Activated CD4-positive, alpha-beta memory T cell treated with anti-CD3 and anti-CD28 coated beads for 36 hours (primary cell): ENCODE measurements at regions not wholly inside any gene's neighbourhood (a gene's known extent, or its start where the extent isn't known, plus 50 kb on each side); places are given as distances from the start of the nearest gene placed in this dataset.

Experiments
- CTCF ChIA-PET: fragments of 350-600 bp; sonication (Branson Sonifier 250); formaldehyde crosslinking; loops from one replicate; lab custom pipeline; 2021; ENCODE audit warnings: antibody characterized with exemption, inconsistent platforms; lab: Charles Lee
- POLR2A ChIA-PET: fragments of 350-600 bp; sonication (Branson Sonifier 250); formaldehyde crosslinking; loops from one replicate; lab custom pipeline; 2021; ENCODE audit warnings: antibody characterized with exemption; lab: Charles Lee
- DNase-seq: peaks from one replicate; pipeline ENCODE4 v3.0.0-alpha.2; 2020
- H3K27ac Mint-ChIP-seq: one replicate; pipeline ENCODE4 v1.8.0; 2021; ENCODE audit warnings: mixed read lengths
- H3K27me3 Mint-ChIP-seq: one replicate; pipeline ENCODE4 v1.8.0; 2021; ENCODE audit warnings: mixed read lengths
- H3K36me3 Mint-ChIP-seq: one replicate; pipeline ENCODE4 v1.8.0; 2021; ENCODE audit warnings: mixed read lengths
- H3K4me1 Mint-ChIP-seq: one replicate; pipeline ENCODE4 v1.8.0; 2021; ENCODE audit warnings: low read depth, mixed read lengths
- H3K4me3 Mint-ChIP-seq: one replicate; pipeline ENCODE4 v1.8.0; 2021; ENCODE audit warnings: mild to moderate bottlenecking, mixed read lengths
- H3K9me3 Mint-ChIP-seq: one replicate; pipeline ENCODE4 v1.8.0; 2021; ENCODE audit warnings: mixed read lengths
- intact Hi-C: fragments of 100-400 bp; cut with micrococcal nuclease; formaldehyde crosslinking; loops from one replicate; pipeline ENCODE4 v1.15.1; 2023

GRCh38 chr4:129901205-129901604 lies 805.3 kb downstream of the C4orf33 start:
- intact Hi-C loops: no loop called here
- Mint-ChIP-seq H3K4me1 (no peaks in the 10 kb centered on the region), H3K27ac (no peak overlapping the region), H3K36me3 (no peaks in the 10 kb centered on the region), H3K27me3 (no peaks in the 10 kb centered on the region), H3K9me3 (peaks cover 11% of the 10 kb centered on the region), H3K4me3 (no peak overlapping the region)
- DNase-seq: no peak
- ChIA-PET POLR2A (no interaction called here), CTCF (no interaction called here)

- Mint-ChIP-seq H3K27ac (no peak overlapping the region), H3K4me3 (no peak overlapping the region), H3K4me1 (no peaks in the 10 kb centered on the region), H3K27me3 (no peaks in the 10 kb centered on the region), H3K9me3 (peaks cover 11% of the 10 kb centered on the region), H3K36me3 (no peaks in the 10 kb centered on the region)
- intact Hi-C loops: no loop called here
- CTCF ChIA-PET: no interaction called here
- no peak for DNase-seq
- POLR2A ChIA-PET: no interaction called here
Observed at GRCh38 chr4:129903861-129904260, 807.9 kb downstream of the C4orf33 start.

- CTCF ChIA-PET: no interaction called here
- H3K27ac Mint-ChIP-seq: no peak overlapping the region
Observed at GRCh38 chr4:129905256-129905655, 809.3 kb downstream of the C4orf33 start.

GRCh38 chr4:129908117-129908516 lies 812.2 kb downstream of the C4orf33 start:
- Mint-ChIP-seq H3K27ac (no peak overlapping the region), H3K36me3 (no peaks in the 10 kb centered on the region), H3K4me3 (no peak overlapping the region), H3K9me3 (peaks cover 9% of the 10 kb centered on the region), H3K27me3 (no peaks in the 10 kb centered on the region), H3K4me1 (no peaks in the 10 kb centered on the region)
- ChIA-PET POLR2A (no interaction called here), CTCF (no interaction called here)
- DNase-seq: no peak
- intact Hi-C loops: no loop called here

More at GRCh38 chr4:129905256-129905655, 809.3 kb downstream of the C4orf33 start:
- Mint-ChIP-seq H3K4me3 (no peak overlapping the region), H3K4me1 (no peaks in the 10 kb centered on the region), H3K9me3 (peaks cover 13% of the 10 kb centered on the region), H3K36me3 (no peaks in the 10 kb centered on the region), H3K27me3 (no peaks in the 10 kb centered on the region)
- no peak for DNase-seq
- POLR2A ChIA-PET: no interaction called here
- intact Hi-C loops: no loop called here

- H3K27ac Mint-ChIP-seq: no peak overlapping the region
- no peak for DNase-seq
- CTCF ChIA-PET: no interaction called here
- no peaks in the 10 kb centered on the region for H3K27me3 Mint-ChIP-seq
- no peaks in the 10 kb centered on the region for H3K36me3 Mint-ChIP-seq
- intact Hi-C loops: no loop called here
- H3K4me3 Mint-ChIP-seq: no peak overlapping the region
- POLR2A ChIA-PET: no interaction called here
- peaks cover 5% of the 10 kb centered on the region for H3K9me3 Mint-ChIP-seq
- H3K4me1 Mint-ChIP-seq: no peaks in the 10 kb centered on the region
Observed at GRCh38 chr4:129916991-129917390, 821.0 kb downstream of the C4orf33 start.

GRCh38 chr4:129917651-129918050 lies 821.7 kb downstream of the C4orf33 start:
- H3K9me3 Mint-ChIP-seq: peaks cover 5% of the 10 kb centered on the region
- no peaks in the 10 kb centered on the region for H3K4me1 Mint-ChIP-seq
- CTCF ChIA-PET: no interaction called here
- intact Hi-C loops: no loop called here
- POLR2A ChIA-PET: no interaction called here
- H3K4me3 Mint-ChIP-seq: no peak overlapping the region
- DNase-seq: no peak
- H3K27me3 Mint-ChIP-seq: no peaks in the 10 kb centered on the region
- no peak overlapping the region for H3K27ac Mint-ChIP-seq
- H3K36me3 Mint-ChIP-seq: no peaks in the 10 kb centered on the region

- DNase-seq: no peak
- Mint-ChIP-seq H3K27ac (no peak overlapping the region), H3K4me3 (no peak overlapping the region), H3K36me3 (no peaks in the 10 kb centered on the region), H3K4me1 (no peaks in the 10 kb centered on the region), H3K9me3 (no peaks in the 10 kb centered on the region), H3K27me3 (no peaks in the 10 kb centered on the region)
- ChIA-PET CTCF (no interaction called here), POLR2A (no interaction called here)
- intact Hi-C loops: no loop called here
Observed at GRCh38 chr4:129926936-129927335, 831.0 kb downstream of the C4orf33 start.

GRCh38 chr4:129929052-129929451 lies 833.1 kb downstream of the C4orf33 start:
- CTCF ChIA-PET: no interaction called here
- DNase-seq: no peak
- H3K36me3 Mint-ChIP-seq: no peaks in the 10 kb centered on the region
- no peak overlapping the region for H3K27ac Mint-ChIP-seq
- POLR2A ChIA-PET: no interaction called here
- H3K4me1 Mint-ChIP-seq: no peaks in the 10 kb centered on the region
- H3K9me3 Mint-ChIP-seq: no peaks in the 10 kb centered on the region
- H3K27me3 Mint-ChIP-seq: no peaks in the 10 kb centered on the region
- intact Hi-C loops: no loop called here
- H3K4me3 Mint-ChIP-seq: no peak overlapping the region

- Mint-ChIP-seq H3K4me1 (no peaks in the 10 kb centered on the region), H3K27ac (no peak overlapping the region), H3K27me3 (no peaks in the 10 kb centered on the region), H3K9me3 (no peaks in the 10 kb centered on the region), H3K4me3 (no peak overlapping the region), H3K36me3 (no peaks in the 10 kb centered on the region)
- no peak for DNase-seq
- ChIA-PET POLR2A (no interaction called here), CTCF (no interaction called here)
- intact Hi-C loops: no loop called here
Observed at GRCh38 chr4:129929984-129930383, 834.0 kb downstream of the C4orf33 start.

- Mint-ChIP-seq H3K4me1 (no peaks in the 10 kb centered on the region), H3K36me3 (no peaks in the 10 kb centered on the region), H3K27ac (no peak overlapping the region), H3K4me3 (no peak overlapping the region), H3K9me3 (no peaks in the 10 kb centered on the region), H3K27me3 (no peaks in the 10 kb centered on the region)
- ChIA-PET CTCF (no interaction called here), POLR2A (no interaction called here)
- DNase-seq: no peak
- intact Hi-C loops: no loop called here
Observed at GRCh38 chr4:129950217-129950616, 854.3 kb downstream of the C4orf33 start.

- peaks cover 8% of the 10 kb centered on the region for H3K9me3 Mint-ChIP-seq
- H3K4me3 Mint-ChIP-seq: no peak overlapping the region
- H3K27ac Mint-ChIP-seq: no peak overlapping the region
- no peaks in the 10 kb centered on the region for H3K36me3 Mint-ChIP-seq
- DNase-seq: no peak
- ChIA-PET CTCF (no interaction called here), POLR2A (no interaction called here)
- intact Hi-C loops: no loop called here
- no peaks in the 10 kb centered on the region for H3K4me1 Mint-ChIP-seq
- H3K27me3 Mint-ChIP-seq: no peaks in the 10 kb centered on the region
Observed at GRCh38 chr4:129966175-129966574, 870.2 kb downstream of the C4orf33 start.

GRCh38 chr4:129968366-129968765 lies 872.4 kb downstream of the C4orf33 start:
- no peaks in the 10 kb centered on the region for H3K27me3 Mint-ChIP-seq
- no peaks in the 10 kb centered on the region for H3K4me1 Mint-ChIP-seq
- DNase-seq: no peak
- POLR2A ChIA-PET: no interaction called here
- H3K4me3 Mint-ChIP-seq: no peak overlapping the region
- CTCF ChIA-PET: no interaction called here
- peaks cover 9% of the 10 kb centered on the region for H3K9me3 Mint-ChIP-seq
- intact Hi-C loops: no loop called here
- H3K27ac Mint-ChIP-seq: no peak overlapping the region
- no peaks in the 10 kb centered on the region for H3K36me3 Mint-ChIP-seq

- H3K36me3 Mint-ChIP-seq: no peaks in the 10 kb centered on the region
- H3K4me1 Mint-ChIP-seq: no peaks in the 10 kb centered on the region
- DNase-seq: no peak
- ChIA-PET POLR2A (no interaction called here), CTCF (no interaction called here)
- H3K27ac Mint-ChIP-seq: no peak overlapping the region
- H3K27me3 Mint-ChIP-seq: no peaks in the 10 kb centered on the region
- H3K4me3 Mint-ChIP-seq: no peak overlapping the region
- intact Hi-C loops: no loop called here
- peaks cover 9% of the 10 kb centered on the region for H3K9me3 Mint-ChIP-seq
Observed at GRCh38 chr4:129968778-129969177, 872.8 kb downstream of the C4orf33 start.

GRCh38 chr4:129970801-129971200 lies 874.8 kb downstream of the C4orf33 start:
- no peak for DNase-seq
- CTCF ChIA-PET: no interaction called here
- H3K9me3 Mint-ChIP-seq: peaks cover 9% of the 10 kb centered on the region
- POLR2A ChIA-PET: no interaction called here
- H3K27ac Mint-ChIP-seq: no peak overlapping the region
- no peak overlapping the region for H3K4me3 Mint-ChIP-seq
- no peaks in the 10 kb centered on the region for H3K27me3 Mint-ChIP-seq
- intact Hi-C loops: no loop called here
- no peaks in the 10 kb centered on the region for H3K36me3 Mint-ChIP-seq
- H3K4me1 Mint-ChIP-seq: no peaks in the 10 kb centered on the region
